Right cardiac atrium (tissue), 5 donors: ENCODE measurements at regions not wholly inside any gene's neighbourhood (a gene's known extent, or its start where the extent isn't known, plus 50 kb on each side); places are given as distances from the start of the nearest gene placed in this dataset.

Experiments used
- ATAC-seq, 2 donors: fragments of 200-7000 bp; cut with Tn5 transposase; one replicate each; pipeline versions ENCODE4 v1.8.0 to v1.9.1; 2020; ENCODE audit warnings: moderate library complexity in 2 of 2, mild to moderate bottlenecking in 1 of 2
- DNase-seq, 3 donors: peaks; one replicate each; pipeline ENCODE4 v3.0.0-alpha.2; 2020
- H3K27ac ChIP-seq: one replicate; pipeline ENCODE4 v1.5.1; 2013; ENCODE audit warnings: mild to moderate bottlenecking, low read length, control low read depth, moderate library complexity
- H3K27me3 ChIP-seq: one replicate; pipeline ENCODE4 v1.6.1; 2013; ENCODE audit not compliant: control insufficient read depth, insufficient read depth
- H3K4me1 ChIP-seq: one replicate; pipeline ENCODE4 v1.6.1; 2013; ENCODE audit warnings: low read length; ENCODE audit not compliant: control insufficient read depth, insufficient read depth
- H3K4me3 ChIP-seq: one replicate; pipeline ENCODE4 v1.5.1; 2013; ENCODE audit warnings: low read length, control low read depth
- H3K9me3 ChIP-seq: one replicate; pipeline ENCODE4 v1.6.1; 2013; ENCODE audit warnings: low read length; ENCODE audit not compliant: control insufficient read depth
- WGBS: extraction: QIAGEN DNeasy Blood & Tissue Kit; methylation state at CpG from one replicate; pipeline ENCODE4 v1.1.7; 2013; 5-methylcytosine and 5-hydroxymethylcytosine counted together
- intact Hi-C, 4 donors: fragments of 100-400 bp; cut with DNase I; formaldehyde crosslinking; loops; one replicate each; pipeline versions ENCODE4 v1.11.0 to v1.14.0; 2022 to 2023
- donor health status: healthy with polysubstance abuse.
- donor health status: DM: no; HTN: yes; CAD: no.
- donor health status: DM: no; HTN: no; CAD: no.
- donor health status: DM: no; HTN: yes; CAD: no; lungs with severe emphysema.
- donor health status: DM: yes; HTN: yes; CAD: no.

- Histone ChIP-seq H3K9me3 (no peaks in the 10 kb centered on the region), H3K27me3 (no peaks in the 10 kb centered on the region), H3K4me1 (no peaks in the 10 kb centered on the region), H3K4me3 (no peak overlapping the region), H3K27ac (no peak overlapping the region)
- intact Hi-C loops: no loop called here
- 58% methylated on average over 1 of the region's 1 CpG for WGBS
- DNase-seq (no peak), ATAC-seq (no peak)
These were observed 400.5 kb downstream of the IPMK start for GRCh38 chr10:57867241-57867640.

GRCh38 chr10:57864765-57865680 is 402.7 kb downstream of the IPMK start:
- no peak for ATAC-seq
- no peak overlapping the region for H3K4me3 ChIP-seq
- intact Hi-C loops: no loop called here
- H3K27me3 ChIP-seq: no peaks in the 10 kb centered on the region
- no peaks in the 10 kb centered on the region for H3K9me3 ChIP-seq
- H3K4me1 ChIP-seq: no peaks in the 10 kb centered on the region
- DNase-seq: no peak
- WGBS: 31% methylated on average over 2 of the region's 2 CpGs
- H3K27ac ChIP-seq: no peak overlapping the region

DNA sequence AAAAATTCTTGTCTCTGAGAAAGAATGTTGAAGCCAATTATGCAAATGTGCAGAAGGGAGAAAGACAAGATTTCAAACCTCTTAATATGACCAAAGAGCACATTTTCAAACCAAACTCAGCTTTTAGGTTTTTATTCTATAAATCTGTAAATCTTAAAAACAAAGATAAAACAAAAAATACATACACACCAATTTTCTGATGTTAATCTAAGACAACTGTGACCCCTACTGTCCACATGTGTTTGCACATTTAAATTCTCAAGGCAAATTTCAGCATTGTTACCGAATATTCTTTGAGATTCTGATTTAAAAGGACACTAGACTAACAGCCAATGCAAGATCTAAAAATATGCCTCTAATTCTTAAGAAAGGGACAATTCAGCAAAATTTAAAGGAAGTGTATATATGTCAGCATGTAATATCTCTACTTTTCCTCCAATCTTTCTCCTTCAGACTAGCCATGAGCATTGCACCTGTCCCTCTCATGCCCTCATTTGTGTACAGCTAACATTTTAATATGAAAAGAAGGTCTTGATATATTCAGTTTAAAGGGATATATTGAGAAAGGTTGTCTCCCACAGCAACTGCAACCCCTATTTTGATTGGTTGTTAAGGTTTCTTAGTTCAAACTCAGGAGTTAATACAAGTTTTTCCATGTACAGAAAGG is 417.9 kb downstream of the IPMK start:
- H3K9me3 ChIP-seq: no peaks in the 10 kb centered on the region
- no peak overlapping the region for H3K27ac ChIP-seq
- H3K4me1 ChIP-seq: no peaks in the 10 kb centered on the region
- no peaks in the 10 kb centered on the region for H3K27me3 ChIP-seq
- ATAC-seq (no peak), DNase-seq (no peak)
- no peak overlapping the region for H3K4me3 ChIP-seq
- WGBS: 36% methylated on average over 1 of the region's 1 CpG
- intact Hi-C loops: no loop called here

- Histone ChIP-seq H3K27ac (no peak overlapping the region), H3K9me3 (no peaks in the 10 kb centered on the region), H3K27me3 (no peaks in the 10 kb centered on the region), H3K4me1 (no peaks in the 10 kb centered on the region), H3K4me3 (no peak overlapping the region)
- intact Hi-C loops: no loop called here
- no peak for DNase-seq
- ATAC-seq: peak; percentile 75 to 79
- 45% methylated on average over 2 of the region's 2 CpGs for WGBS
These were observed 421.2 kb downstream of the IPMK start for GRCh38 chr10:57846307-57847065.

GRCh38 chr10:57844387-57844998 is 423.2 kb downstream of the IPMK start:
- Histone ChIP-seq H3K27ac (no peak overlapping the region), H3K4me3 (no peak overlapping the region), H3K4me1 (no peaks in the 10 kb centered on the region), H3K27me3 (no peaks in the 10 kb centered on the region), H3K9me3 (no peaks in the 10 kb centered on the region)
- intact Hi-C loops: no loop called here
- no peak for DNase-seq
- no peak for ATAC-seq
- 74% methylated on average over 4 of the region's 4 CpGs for WGBS

DNA sequence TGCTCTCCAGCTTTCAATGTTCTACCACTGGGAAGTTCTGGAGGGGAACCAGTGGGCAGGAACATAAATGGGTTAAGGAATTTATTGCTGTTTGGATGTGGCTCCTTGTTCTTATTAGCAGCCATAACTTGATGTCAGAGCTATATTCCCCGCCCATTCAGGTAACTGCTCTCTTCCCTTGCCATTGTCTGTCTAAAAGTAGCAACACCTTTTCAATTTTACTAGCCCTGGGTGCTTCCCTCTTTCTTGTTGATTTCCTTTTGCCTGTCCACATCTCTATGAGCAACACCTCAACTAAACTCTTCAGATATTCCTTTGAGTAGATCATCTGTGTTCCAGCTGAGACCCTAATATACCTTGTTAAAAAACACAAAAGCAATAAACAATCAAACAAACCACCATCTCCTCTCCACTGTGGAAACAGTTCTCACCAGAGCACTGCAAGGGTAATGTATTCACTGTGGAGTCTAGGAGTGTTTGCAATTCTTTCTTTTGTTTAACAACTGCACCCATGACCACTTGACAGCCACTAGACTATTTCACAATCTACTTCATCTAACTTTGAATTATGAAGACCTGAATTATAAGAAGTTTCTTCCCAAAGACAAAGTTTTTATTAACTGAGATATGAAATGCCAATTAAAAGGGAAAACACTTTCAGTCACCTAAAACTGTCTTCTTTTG is 436.7 kb downstream of the IPMK start:
- intact Hi-C loops: no loop called here
- ATAC-seq (no peak), DNase-seq (no peak)
- Histone ChIP-seq H3K4me3 (no peak overlapping the region), H3K4me1 (no peaks in the 10 kb centered on the region), H3K27me3 (no peaks in the 10 kb centered on the region), H3K27ac (no peak overlapping the region), H3K9me3 (no peaks in the 10 kb centered on the region)
- WGBS: 24% methylated on average over 1 of the region's 1 CpG

DNA sequence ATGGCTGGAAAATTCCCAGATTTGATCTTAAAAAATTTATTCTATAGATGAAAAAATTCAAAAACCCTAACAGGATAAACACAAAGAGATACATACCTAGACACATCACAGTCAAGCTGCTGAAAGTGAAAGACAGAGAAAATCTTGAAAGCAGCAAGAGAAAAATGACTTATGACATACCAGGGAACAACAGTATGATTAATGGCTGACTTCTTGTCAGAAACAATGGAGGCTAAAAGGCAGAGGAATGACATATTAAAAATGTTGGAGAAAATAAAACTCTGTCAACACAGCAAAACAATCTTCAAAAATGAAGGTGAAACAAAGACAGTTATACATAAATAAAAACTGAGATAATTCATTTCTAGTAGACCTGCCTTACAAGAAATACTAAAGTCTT is 442.7 kb downstream of the IPMK start:
- DNase-seq: no peak
- Histone ChIP-seq H3K4me3 (no peak overlapping the region), H3K4me1 (no peaks in the 10 kb centered on the region), H3K9me3 (no peaks in the 10 kb centered on the region), H3K27me3 (no peaks in the 10 kb centered on the region), H3K27ac (no peak overlapping the region)
- intact Hi-C loops: no loop called here
- ATAC-seq: no peak

DNA sequence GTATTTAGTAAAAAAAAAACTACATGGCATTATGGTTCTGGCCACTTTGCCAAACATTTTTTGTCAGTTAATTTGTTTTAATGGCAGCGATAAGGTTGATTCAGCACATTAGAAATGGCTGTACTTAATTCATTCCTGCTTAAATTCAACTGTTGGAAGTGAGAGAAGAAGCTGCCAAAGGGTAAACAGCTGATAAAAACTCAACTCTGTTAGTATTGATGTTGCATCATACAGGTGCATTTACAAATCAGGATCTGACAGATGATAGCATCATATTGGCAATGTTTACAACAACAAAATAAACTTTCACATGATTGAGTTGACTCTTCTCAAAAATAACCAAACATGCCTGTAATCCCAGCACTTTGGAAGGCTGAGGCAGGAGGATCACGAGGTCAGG is 444.3 kb downstream of the IPMK start:
- no peak for ATAC-seq
- intact Hi-C loops: no loop called here
- DNase-seq: no peak
- Histone ChIP-seq H3K9me3 (no peaks in the 10 kb centered on the region), H3K27ac (no peak overlapping the region), H3K4me3 (no peak overlapping the region), H3K27me3 (no peaks in the 10 kb centered on the region), H3K4me1 (no peaks in the 10 kb centered on the region)
- WGBS: 81% methylated on average over 2 of the region's 2 CpGs

- Histone ChIP-seq H3K27me3 (no peaks in the 10 kb centered on the region), H3K27ac (no peak overlapping the region)
- no peak for ATAC-seq
These were observed 444.7 kb downstream of the IPMK start for GRCh38 chr10:57822965-57823364.

DNA sequence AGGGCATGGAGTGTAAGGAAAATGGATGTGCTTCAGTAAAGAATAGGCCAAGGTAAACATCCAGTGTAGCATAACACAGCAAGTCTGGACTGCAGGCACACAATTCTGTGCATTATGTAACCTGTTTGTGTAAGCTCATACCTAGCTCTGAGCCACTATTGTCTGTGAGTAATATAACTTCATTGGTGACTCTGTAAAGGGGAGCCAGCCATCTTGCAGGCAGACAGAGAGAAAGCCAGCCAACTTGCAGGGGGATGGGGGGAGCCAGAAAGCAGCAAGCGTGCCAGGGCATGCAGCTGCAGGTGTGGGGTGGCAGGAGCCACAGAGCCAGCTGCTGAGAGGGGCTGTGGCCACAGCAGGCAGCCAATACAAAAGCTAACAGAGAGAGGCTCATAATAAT is 449.2 kb downstream of the IPMK start:
- no peak for DNase-seq
- intact Hi-C loops: no loop called here
- 85% methylated on average over 1 of the region's 1 CpG for WGBS
- Histone ChIP-seq H3K27ac (no peak overlapping the region), H3K9me3 (no peaks in the 10 kb centered on the region), H3K4me1 (no peaks in the 10 kb centered on the region), H3K4me3 (no peak overlapping the region), H3K27me3 (no peaks in the 10 kb centered on the region)
- ATAC-seq: no peak

More at GRCh38 chr10:57822965-57823364, 444.7 kb downstream of the IPMK start:
- DNase-seq: no peak
- no peaks in the 10 kb centered on the region for H3K9me3 ChIP-seq
- H3K4me3 ChIP-seq: no peak overlapping the region
- intact Hi-C loops: no loop called here
- H3K4me1 ChIP-seq: no peaks in the 10 kb centered on the region
